ENCODE measurements at regions not wholly inside any gene's neighbourhood (a gene's known extent, or its start where the extent isn't known, plus 50 kb on each side); places are given as distances from the start of the nearest gene placed in this dataset.

DNA sequence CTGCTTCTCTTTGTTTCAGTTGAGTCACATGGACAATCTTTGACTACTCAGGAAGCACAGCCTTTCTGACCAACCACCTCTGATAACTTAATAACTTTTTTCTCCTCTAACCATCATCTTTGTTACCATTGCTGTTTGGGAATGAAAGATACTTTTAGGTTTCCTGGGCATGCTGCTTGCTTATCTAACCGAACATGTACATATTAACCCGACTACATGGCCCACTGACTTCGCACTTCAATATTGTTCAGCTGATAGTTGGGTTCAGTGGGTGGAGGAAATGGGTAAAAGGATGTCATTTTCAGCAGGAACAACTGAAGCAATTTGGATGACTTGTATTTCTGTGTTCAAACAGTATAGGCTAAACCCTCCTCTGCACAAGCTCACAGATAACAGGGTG is 214.3 kb downstream of the SQOR start:
- TF ChIP-seq, protein P1, sequence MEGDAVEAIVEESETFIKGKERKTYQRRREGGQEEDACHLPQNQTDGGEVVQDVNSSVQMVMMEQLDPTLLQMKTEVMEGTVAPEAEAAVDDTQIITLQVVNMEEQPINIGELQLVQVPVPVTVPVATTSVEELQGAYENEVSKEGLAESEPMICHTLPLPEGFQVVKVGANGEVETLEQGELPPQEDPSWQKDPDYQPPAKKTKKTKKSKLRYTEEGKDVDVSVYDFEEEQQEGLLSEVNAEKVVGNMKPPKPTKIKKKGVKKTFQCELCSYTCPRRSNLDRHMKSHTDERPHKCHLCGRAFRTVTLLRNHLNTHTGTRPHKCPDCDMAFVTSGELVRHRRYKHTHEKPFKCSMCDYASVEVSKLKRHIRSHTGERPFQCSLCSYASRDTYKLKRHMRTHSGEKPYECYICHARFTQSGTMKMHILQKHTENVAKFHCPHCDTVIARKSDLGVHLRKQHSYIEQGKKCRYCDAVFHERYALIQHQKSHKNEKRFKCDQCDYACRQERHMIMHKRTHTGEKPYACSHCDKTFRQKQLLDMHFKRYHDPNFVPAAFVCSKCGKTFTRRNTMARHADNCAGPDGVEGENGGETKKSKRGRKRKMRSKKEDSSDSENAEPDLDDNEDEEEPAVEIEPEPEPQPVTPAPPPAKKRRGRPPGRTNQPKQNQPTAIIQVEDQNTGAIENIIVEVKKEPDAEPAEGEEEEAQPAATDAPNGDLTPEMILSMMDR (conservative IDR thresholded peaks at IDR 0.05; ENCODE audit: low read depth, low read length) = no peak

DNA sequence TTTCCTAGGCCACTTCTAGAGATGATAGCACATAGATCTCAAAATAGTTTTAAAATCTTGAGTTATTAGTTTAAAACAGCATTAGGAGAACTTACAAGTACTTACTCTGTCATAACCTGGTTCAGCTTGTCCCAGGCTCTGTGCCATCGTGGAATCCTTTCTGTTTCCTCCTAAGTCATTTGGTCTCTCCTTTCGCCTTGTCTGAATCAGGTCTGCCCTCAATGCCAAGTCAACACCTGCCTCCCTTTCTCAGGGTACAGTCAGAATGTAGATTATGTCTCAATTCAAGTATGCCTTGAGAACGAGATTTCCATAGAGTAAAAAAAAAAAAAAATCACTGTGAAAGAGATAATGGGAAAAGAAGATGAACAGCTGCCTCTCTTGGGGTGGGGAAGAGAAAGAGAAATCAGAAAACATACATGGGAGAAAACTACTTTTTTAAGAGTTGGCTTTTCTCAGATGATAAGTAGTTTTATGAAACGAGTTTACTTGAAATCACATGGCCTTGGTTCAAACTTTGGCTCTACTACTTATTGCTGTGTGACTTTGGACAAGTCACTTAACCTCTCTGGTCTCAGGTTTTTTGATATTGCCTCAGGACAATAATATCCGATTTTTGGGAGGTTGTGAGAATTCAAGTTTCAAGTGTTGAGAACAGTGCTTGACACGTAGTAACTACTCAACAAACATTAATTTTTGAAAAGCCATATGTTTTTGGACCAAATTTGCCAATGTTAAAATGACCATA is 219.8 kb downstream of the SQOR start:
- TF ChIP-seq, protein P1 (conservative IDR thresholded peaks at IDR 0.05; ENCODE audit: low read depth, low read length) = no peak
- DNase-seq (ENCODE audit: low read depth) = no peak
- H3K4me3 ChIP-seq (ENCODE audit: low read depth, low read length) = no peak overlapping the region

More for the DNA sequence above, 214.3 kb downstream of the SQOR start:
- H3K4me3 ChIP-seq (ENCODE audit: low read depth, low read length) = no peak overlapping the region
- DNase-seq (ENCODE audit: low read depth) = no peak

DNA sequence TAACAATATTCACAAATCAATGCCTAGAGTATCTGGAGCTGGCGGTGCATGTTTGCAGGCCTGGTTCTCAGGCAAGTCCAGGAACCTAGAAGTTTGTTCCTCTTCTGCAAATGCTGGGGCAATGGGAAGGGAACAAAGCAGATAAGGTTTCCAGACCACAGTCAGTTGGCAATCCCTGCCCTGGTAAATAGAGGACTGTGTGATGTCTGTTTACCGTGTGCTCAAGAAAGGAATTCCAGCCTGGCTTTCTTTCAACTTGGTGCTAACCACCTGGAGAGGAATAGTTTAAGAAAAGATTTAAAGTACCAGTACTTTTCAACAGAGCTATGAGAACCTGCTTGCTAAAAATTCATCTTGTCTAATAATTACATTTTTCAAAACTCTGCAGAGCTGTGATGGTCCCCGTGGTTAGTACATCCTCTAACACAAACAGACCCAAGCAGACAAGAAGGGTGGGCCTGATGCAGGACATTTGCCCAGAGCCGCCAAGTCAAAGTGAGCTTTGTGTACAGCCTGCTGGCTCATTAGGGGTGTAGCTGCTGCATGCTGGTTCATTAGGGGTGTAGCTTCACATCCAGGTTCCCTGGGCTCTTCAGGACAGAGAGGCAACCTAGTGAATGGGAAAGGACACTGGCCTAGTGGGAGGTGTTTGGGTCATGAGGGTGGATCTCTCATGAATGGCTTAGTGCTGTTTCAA is 220.5 kb downstream of the SQOR start:
- no peak overlapping the region for H3K4me3 ChIP-seq (ENCODE audit: low read depth, low read length)
- DNase-seq (ENCODE audit: low read depth) = no peak
- TF ChIP-seq, protein P1 (conservative IDR thresholded peaks at IDR 0.05; ENCODE audit: low read depth, low read length) = no peak

DNA sequence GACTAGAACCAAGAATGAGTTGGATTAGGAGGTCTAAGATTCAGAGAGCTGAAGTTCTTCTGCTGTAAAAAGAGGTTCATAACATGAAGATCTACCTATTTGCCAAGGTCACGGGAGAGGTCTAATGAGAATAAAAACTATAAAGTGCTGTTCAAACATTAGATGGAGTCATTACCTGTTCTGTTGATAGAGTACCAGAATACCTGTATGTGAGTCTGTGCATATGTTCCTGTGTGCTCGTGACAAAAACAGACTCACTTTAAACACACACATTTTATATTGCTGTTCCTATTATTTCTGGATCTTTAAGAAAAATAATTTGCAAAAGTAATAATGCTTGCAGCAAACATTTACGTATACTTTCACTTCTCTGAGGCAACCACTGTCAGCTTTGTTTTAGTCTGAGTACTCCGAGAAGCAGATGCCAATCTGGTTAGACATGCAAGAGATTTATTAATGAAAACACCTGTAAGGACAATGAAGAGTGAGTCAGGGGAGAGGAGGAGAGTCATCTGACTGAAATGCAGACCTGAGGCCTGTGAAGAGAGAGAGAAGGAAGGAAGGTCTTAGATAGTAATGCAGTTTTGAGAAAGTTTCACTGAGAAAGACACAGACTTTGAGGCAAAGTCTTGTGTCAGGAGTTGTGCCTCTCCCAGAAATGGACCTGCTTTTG is 221.2 kb downstream of the SQOR start:
- TF ChIP-seq, protein P1 (conservative IDR thresholded peaks at IDR 0.05; ENCODE audit: low read depth, low read length) = no peak
- H3K4me3 ChIP-seq (ENCODE audit: low read depth, low read length) = no peak overlapping the region
- DNase-seq (ENCODE audit: low read depth) = no peak

DNA sequence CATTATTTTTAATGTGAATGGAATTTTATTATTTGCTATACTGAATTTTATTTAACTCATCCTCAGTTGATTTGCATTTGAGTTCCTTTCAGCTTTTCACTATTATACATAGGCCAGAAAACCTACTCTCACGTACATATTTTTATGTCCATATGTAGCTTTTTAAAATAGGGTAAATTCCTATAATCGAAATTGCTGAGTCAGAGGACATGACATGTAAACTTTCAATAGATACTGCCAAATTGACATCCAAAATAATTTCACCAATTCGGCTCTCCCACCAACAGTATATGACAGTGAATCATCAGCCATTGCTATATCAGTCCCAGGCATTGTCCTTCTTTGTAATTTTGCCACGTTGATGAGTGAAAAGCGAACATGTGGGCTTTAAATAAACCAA is 222.5 kb downstream of the SQOR start:
- TF ChIP-seq, protein P1 (conservative IDR thresholded peaks at IDR 0.05; ENCODE audit: low read depth, low read length) = no peak
- no peak overlapping the region for H3K4me3 ChIP-seq (ENCODE audit: low read depth, low read length)
- DNase-seq (ENCODE audit: low read depth) = no peak

DNA sequence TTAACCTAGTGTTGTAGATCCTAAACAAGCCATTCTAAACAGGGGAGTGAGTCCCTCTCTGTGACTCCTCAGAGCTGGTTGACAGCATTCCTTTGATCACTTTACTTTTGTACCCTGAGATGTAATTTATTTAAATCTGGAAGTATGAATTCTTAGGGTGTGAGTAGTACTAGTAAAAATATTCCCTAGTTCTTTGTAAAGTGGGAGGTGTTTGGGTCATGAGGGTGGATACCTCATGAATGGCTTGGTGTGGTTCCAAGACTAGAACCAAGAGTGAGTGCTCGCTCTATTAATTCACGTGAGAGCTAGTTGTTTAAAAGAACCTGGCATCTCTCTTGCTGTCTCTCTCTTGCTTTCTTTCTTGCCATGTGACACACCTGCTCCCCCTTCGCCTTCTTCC is 223.7 kb downstream of the SQOR start:
- TF ChIP-seq, protein P1 (conservative IDR thresholded peaks at IDR 0.05; ENCODE audit: low read depth, low read length) = no peak
- DNase-seq (ENCODE audit: low read depth) = no peak

More for the DNA sequence above, 223.7 kb downstream of the SQOR start:
- H3K4me3 ChIP-seq (ENCODE audit: low read depth, low read length) = no peak overlapping the region

Data from choroid plexus epithelial cell (primary cell).